ENCODE measurements at regions not wholly inside any gene's neighbourhood (a gene's known extent, or its start where the extent isn't known, plus 50 kb on each side); places are given as distances from the start of the nearest gene placed in this dataset.
"Not testable (repeated sequence)": the region's sequence is repeated elsewhere in the genome, so short reads cannot be mapped to it uniquely, and the experiment has no call there.

DNA sequence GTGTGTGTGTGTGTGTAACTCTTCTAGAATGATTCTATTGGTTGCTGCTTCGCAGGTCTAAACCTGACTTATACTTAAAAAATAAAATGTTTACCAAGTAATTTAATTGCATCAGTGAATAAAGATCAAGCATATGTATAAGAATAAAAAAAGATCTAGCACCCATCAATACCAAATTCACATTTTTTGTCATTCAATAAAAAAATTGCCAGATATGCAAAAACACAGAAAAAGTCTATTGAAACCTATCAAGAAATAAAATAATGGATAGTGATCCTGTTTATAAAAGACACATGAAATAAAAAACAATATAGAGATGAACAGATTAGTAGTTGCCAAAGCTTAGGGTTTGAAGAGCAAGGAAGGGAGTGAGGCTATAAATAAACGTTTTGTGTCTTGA lies 2095.0 kb upstream of the ACO1 start:
- peak; percentile 43 to 60; a peak in 3 of 4 replicates for TF ChIP-seq MAFK (conservative IDR thresholded peaks at IDR 0.05 in 1 of 2, IDR thresholded peaks at IDR 0.05 in 1 of 2; ENCODE audit: low read length in 2 of 2)
- TF ChIP-seq ZFP41 (CRISPR knock-in tag; IDR thresholded peaks at IDR 0.05; ENCODE audit: borderline replicate concordance) = no peak
- TF ChIP-seq AHR (CRISPR knock-in tag; IDR thresholded peaks at IDR 0.05) = no peak
- no peak for TF ChIP-seq ZSCAN25 (CRISPR knock-in tag; IDR thresholded peaks at IDR 0.05)
- TF ChIP-seq ZNF251 (CRISPR knock-in tag; IDR thresholded peaks at IDR 0.05) = no peak
- no peak for TF ChIP-seq SATB2 (CRISPR knock-in tag; IDR thresholded peaks at IDR 0.05)
- TF ChIP-seq ZNF747 (CRISPR knock-in tag; IDR thresholded peaks at IDR 0.05; ENCODE audit: borderline replicate concordance) = no peak
- peak; percentile 57 for TF ChIP-seq MAFF (IDR thresholded peaks at IDR 0.05; ENCODE audit: low read depth, low read length)
- TF ChIP-seq NFIB (CRISPR knock-in tag; IDR thresholded peaks at IDR 0.05; ENCODE audit: borderline replicate concordance) = no peak
- Histone ChIP-seq H3K36me3 (replicated peaks in 1 of 2; ENCODE audit: control insufficient read depth in 1 of 2, insufficient read depth in 2 of 2, low read length in 2 of 2) (no peaks in the 10 kb centered on the region), H3K9ac (ENCODE audit: insufficient read depth, low read depth, low read length) (no peak overlapping the region), H3K4me1 (ENCODE audit: insufficient read depth, low read length) (no peaks in the 10 kb centered on the region), H3K9me3 (ENCODE audit: low read length) (no peaks in the 10 kb centered on the region), H3K4me3 (replicated peaks in 1 of 3; ENCODE audit: insufficient read depth in 1 of 3, low read depth in 2 of 3, low read length in 3 of 3) (no peak overlapping the region), H2AFZ (ENCODE audit: low read length) (no peak overlapping the region), H3K27me3 (ENCODE audit: control insufficient read depth in 1 of 2, insufficient read depth in 2 of 2, low read length in 2 of 2) (no peaks in the 10 kb centered on the region), H4K20me1 (ENCODE audit: insufficient read depth, low read length) (no peaks in the 10 kb centered on the region), H3K4me2 (ENCODE audit: low read depth, low read length) (no peak overlapping the region), H3K27ac (ENCODE audit: extremely low read length, insufficient read depth, low read length) (no peak overlapping the region), H3K79me2 (ENCODE audit: insufficient read depth, low read length) (no peaks in the 10 kb centered on the region)
- DNase-seq (ENCODE audit: low spot score) (no peak), ATAC-seq (no peak), FAIRE-seq (no peak)
- ChIA-PET POLR2A (no interaction called here), CTCF (ENCODE audit: low intra/inter-chr PET ratio, low total read pairs) (no interaction called here)
- 4% methylated on average over 2 of the region's 2 CpGs for WGBS (ENCODE audit: low lambda C conversion rate)
- no TSS peak for BruUV-seq (replicated peaks)
- in situ Hi-C loops (cut with HindIII; ENCODE audit: extremely low pct_ligation_motif_present, low pct_unique_long_range_greater_than_20kb) (no loop called here), intact Hi-C loops (cut with micrococcal nuclease; ENCODE audit: unreplicated experiment) (no loop called here)

DNA sequence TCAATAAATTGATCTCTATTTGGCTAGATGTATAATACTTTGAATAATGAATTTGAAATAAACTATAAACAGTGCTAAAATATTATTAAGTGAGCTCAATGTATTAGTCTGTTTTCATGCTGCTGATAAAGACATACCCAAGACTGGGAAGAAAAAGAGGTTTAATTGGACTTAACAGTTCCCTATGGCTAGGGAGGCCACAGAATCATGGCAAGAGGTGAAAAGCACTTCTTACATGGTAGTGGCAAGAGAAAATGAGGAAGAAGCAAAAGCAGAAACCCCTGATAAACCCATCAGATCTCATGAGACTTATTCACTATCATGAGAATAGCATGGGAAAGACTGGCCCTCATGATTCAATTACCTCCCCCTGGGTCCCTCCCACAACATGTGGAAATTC lies 2092.4 kb upstream of the ACO1 start:
- FAIRE-seq; H3K9ac ChIP-seq (ENCODE audit: insufficient read depth, low read depth, low read length); H3K27ac ChIP-seq (ENCODE audit: extremely low read length, insufficient read depth, low read length); ATAC-seq; H2AFZ ChIP-seq (ENCODE audit: low read length); CTCF ChIA-PET (ENCODE audit: low intra/inter-chr PET ratio, low total read pairs); H3K27me3 ChIP-seq (ENCODE audit: control insufficient read depth in 1 of 2, insufficient read depth in 2 of 2, low read length in 2 of 2); H3K79me2 ChIP-seq (ENCODE audit: insufficient read depth, low read length); H3K4me3 ChIP-seq (replicated peaks in 1 of 3; ENCODE audit: insufficient read depth in 1 of 3, low read depth in 2 of 3, low read length in 3 of 3); POLR2A ChIA-PET; H3K36me3 ChIP-seq (replicated peaks in 1 of 2; ENCODE audit: control insufficient read depth in 1 of 2, insufficient read depth in 2 of 2, low read length in 2 of 2); in situ Hi-C loops (cut with HindIII; ENCODE audit: extremely low pct_ligation_motif_present, low pct_unique_long_range_greater_than_20kb); BruUV-seq (replicated peaks); H3K4me2 ChIP-seq (ENCODE audit: low read depth, low read length); H3K4me1 ChIP-seq (ENCODE audit: insufficient read depth, low read length); H4K20me1 ChIP-seq (ENCODE audit: insufficient read depth, low read length); intact Hi-C loops (cut with micrococcal nuclease; ENCODE audit: unreplicated experiment); DNase-seq (ENCODE audit: low spot score); H3K9me3 ChIP-seq (ENCODE audit: low read length): not testable (repeated sequence)
